ENCODE measurements at regions not wholly inside any gene's neighbourhood (a gene's known extent, or its start where the extent isn't known, plus 50 kb on each side); places are given as distances from the start of the nearest gene placed in this dataset.

DNA sequence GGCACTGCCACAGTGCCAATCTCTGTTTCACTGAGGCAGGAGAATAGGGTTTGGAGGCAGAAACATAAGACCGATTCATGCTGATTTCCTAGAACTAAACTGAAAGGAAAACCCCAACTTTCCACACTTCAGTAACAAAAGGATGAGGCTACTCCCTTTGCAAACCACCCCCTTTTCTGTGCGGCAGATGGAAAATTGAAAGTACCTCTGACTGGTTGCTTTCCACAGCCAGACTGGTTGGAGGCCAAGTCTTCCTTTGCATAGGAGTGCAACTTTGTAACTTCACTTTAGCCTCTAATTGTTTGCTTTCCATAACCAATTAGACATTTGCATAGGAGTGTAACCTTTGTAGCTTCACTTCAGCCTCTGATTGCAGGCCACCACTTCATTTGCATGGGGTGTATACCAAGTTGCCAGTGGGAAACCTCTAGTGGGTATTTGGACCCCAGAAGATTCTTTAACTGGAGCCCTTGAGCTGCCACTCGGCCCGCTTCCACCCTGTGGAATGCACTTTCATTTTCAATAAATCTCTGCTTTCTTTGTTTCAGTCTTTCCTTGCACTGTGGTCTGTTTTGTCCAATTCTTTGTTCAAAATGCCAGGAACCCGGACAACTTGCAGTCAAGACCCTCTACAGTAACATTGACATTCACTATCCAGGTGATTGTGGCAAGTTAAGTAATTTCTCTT is 252.0 kb downstream of the UTP18 start:
- no peak for TF ChIP-seq ZBTB7A (tag by site-specific recombination; IDR thresholded peaks at IDR 0.05; ENCODE audit: low read depth)
- no peak for TF ChIP-seq CTCF (tag by site-specific recombination; IDR thresholded peaks at IDR 0.05)
- no peak for TF ChIP-seq ZNF37A (tag by site-specific recombination; IDR thresholded peaks at IDR 0.05)
- no peak for TF ChIP-seq ZBTB11 (tag by site-specific recombination; conservative IDR thresholded peaks at IDR 0.05; ENCODE audit: low read depth)
- TF ChIP-seq ZNF560 (tag by site-specific recombination; IDR thresholded peaks at IDR 0.05; ENCODE audit: borderline replicate concordance) = no peak
- no peak for TF ChIP-seq SP3 (tag by site-specific recombination; IDR thresholded peaks at IDR 0.05)
- TF ChIP-seq ZNF239 (tag by site-specific recombination; IDR thresholded peaks at IDR 0.05) = no peak
- no peak for TF ChIP-seq ZNF549 (tag by site-specific recombination; IDR thresholded peaks at IDR 0.05)
- no peak for TF ChIP-seq ZNF416 (tag by site-specific recombination; IDR thresholded peaks at IDR 0.05)
- TF ChIP-seq ZNF146 (tag by site-specific recombination; IDR thresholded peaks at IDR 0.05) = no peak
